SH-SY5Y (cell line): ENCODE measurements at regions not wholly inside any gene's neighbourhood (a gene's known extent, or its start where the extent isn't known, plus 50 kb on each side); places are given as distances from the start of the nearest gene placed in this dataset.

Experiments used
- GATA2 ChIP-seq: IDR thresholded peaks from 2 replicates; pipeline ENCODE4 v1.6.1; 2011; ENCODE audit warnings: mild to moderate bottlenecking, low read depth, low read length
- GATA3 ChIP-seq: IDR thresholded peaks from 2 replicates; pipeline ENCODE4 v1.6.1; 2011; ENCODE audit warnings: low read depth, mild to moderate bottlenecking, low read length, moderate library complexity

GRCh38 chr5:144028636-144029035 lies 141.8 kb downstream of the YIPF5 start:
- TF ChIP-seq GATA2, result no peak
- no peak for TF ChIP-seq GATA3
